ENCODE measurements at regions not wholly inside any gene's neighbourhood (a gene's known extent, or its start where the extent isn't known, plus 50 kb on each side); places are given as distances from the start of the nearest gene placed in this dataset.

- H3K4me3 ChIP-seq, result no peak overlapping the region
- no peaks in the 10 kb centered on the region for H3K36me3 ChIP-seq
- H3K9ac ChIP-seq (ENCODE audit: low read depth in 2 of 2, low read length in 2 of 2), result no peak overlapping the region
- H3K9me3 ChIP-seq, result no peaks in the 10 kb centered on the region
- TF ChIP-seq CTCF (IDR thresholded peaks at IDR 0.05), result no peak
- no peaks in the 10 kb centered on the region for H3K4me1 ChIP-seq
- no peak overlapping the region for H3K27ac ChIP-seq
- DNase-seq, result no peak
- intact Hi-C loops (cut with DNase I), result no loop called here
- H3K27me3 ChIP-seq, result no peaks in the 10 kb centered on the region
These were observed 232.5 kb upstream of the CTAGE1 start for GRCh38 chr18:22650247-22650646.

- no peak for TF ChIP-seq CTCF (IDR thresholded peaks at IDR 0.05)
- H3K9ac ChIP-seq (ENCODE audit: low read depth in 2 of 2, low read length in 2 of 2), result no peak overlapping the region
- no peaks in the 10 kb centered on the region for H3K4me1 ChIP-seq
- no peak for DNase-seq
- H3K27me3 ChIP-seq, result no peaks in the 10 kb centered on the region
- H3K9me3 ChIP-seq, result no peaks in the 10 kb centered on the region
- intact Hi-C loops (cut with DNase I), result no loop called here
- H3K27ac ChIP-seq, result no peak overlapping the region
- H3K4me3 ChIP-seq, result no peak overlapping the region
- H3K36me3 ChIP-seq, result no peaks in the 10 kb centered on the region
These were observed 239.9 kb upstream of the CTAGE1 start for GRCh38 chr18:22657619-22658018.

- Histone ChIP-seq H3K27ac (no peak overlapping the region), H3K9ac (ENCODE audit: low read depth in 2 of 2, low read length in 2 of 2) (no peak overlapping the region), H3K36me3 (no peaks in the 10 kb centered on the region), H3K4me1 (no peaks in the 10 kb centered on the region), H3K9me3 (no peaks in the 10 kb centered on the region), H3K4me3 (no peak overlapping the region), H3K27me3 (no peaks in the 10 kb centered on the region)
- TF ChIP-seq CTCF (IDR thresholded peaks at IDR 0.05), result no peak
- intact Hi-C loops (cut with DNase I), result no loop called here
- no peak for DNase-seq
These were observed 240.6 kb upstream of the CTAGE1 start for GRCh38 chr18:22658318-22658717.

GRCh38 chr18:22663378-22663777, 245.7 kb upstream of the CTAGE1 start:
- intact Hi-C loops (cut with DNase I), result no loop called here
- H3K36me3 ChIP-seq, result no peaks in the 10 kb centered on the region
- no peaks in the 10 kb centered on the region for H3K4me1 ChIP-seq
- H3K4me3 ChIP-seq, result no peak overlapping the region
- DNase-seq, result no peak
- no peaks in the 10 kb centered on the region for H3K27me3 ChIP-seq
- no peaks in the 10 kb centered on the region for H3K9me3 ChIP-seq
- TF ChIP-seq CTCF (IDR thresholded peaks at IDR 0.05), result no peak
- no peak overlapping the region for H3K27ac ChIP-seq
- no peak overlapping the region for H3K9ac ChIP-seq (ENCODE audit: low read depth in 2 of 2, low read length in 2 of 2)

- intact Hi-C loops (cut with DNase I), result no loop called here
- TF ChIP-seq CTCF (IDR thresholded peaks at IDR 0.05), result no peak
- H3K4me3 ChIP-seq, result no peak overlapping the region
- H3K4me1 ChIP-seq, result no peaks in the 10 kb centered on the region
- no peak for DNase-seq
- no peak overlapping the region for H3K9ac ChIP-seq (ENCODE audit: low read depth in 2 of 2, low read length in 2 of 2)
- no peaks in the 10 kb centered on the region for H3K36me3 ChIP-seq
- no peaks in the 10 kb centered on the region for H3K9me3 ChIP-seq
- no peaks in the 10 kb centered on the region for H3K27me3 ChIP-seq
- no peak overlapping the region for H3K27ac ChIP-seq
These were observed 248.8 kb upstream of the CTAGE1 start for GRCh38 chr18:22666411-22666940.

GRCh38 chr18:22667156-22667555, 249.4 kb upstream of the CTAGE1 start:
- Histone ChIP-seq H3K27ac (no peak overlapping the region), H3K36me3 (no peaks in the 10 kb centered on the region), H3K9ac (ENCODE audit: low read depth in 2 of 2, low read length in 2 of 2) (no peak overlapping the region), H3K4me3 (no peak overlapping the region), H3K4me1 (no peaks in the 10 kb centered on the region), H3K9me3 (no peaks in the 10 kb centered on the region), H3K27me3 (no peaks in the 10 kb centered on the region)
- intact Hi-C loops (cut with DNase I), result no loop called here
- DNase-seq, result no peak
- TF ChIP-seq CTCF (IDR thresholded peaks at IDR 0.05), result no peak

Data from colonic mucosa (tissue), 4 donors.